Astrocyte of the cerebellum (primary cell): ENCODE measurements at regions not wholly inside any gene's neighbourhood (a gene's known extent, or its start where the extent isn't known, plus 50 kb on each side); places are given as distances from the start of the nearest gene placed in this dataset.
"Not testable (repeated sequence)": the region's sequence is repeated elsewhere in the genome, so short reads cannot be mapped to it uniquely, and the experiment has no call there.

Experiments used
- DNase-seq: peaks from one replicate; pipeline ENCODE4 v3.0.0-alpha.2; 2011; ENCODE audit warnings: low read depth
- H3K4me3 ChIP-seq: 2 replicates; pipeline ENCODE4 v1.5.1; 2011; ENCODE audit warnings: mild to moderate bottlenecking, low read depth, low read length, moderate library complexity
- CTCF ChIP-seq: IDR thresholded peaks from 2 replicates; pipeline ENCODE4 v1.5.1; 2012; ENCODE audit warnings: low read length, low read depth, moderate library complexity, mild to moderate bottlenecking; ENCODE audit errors: missing control alignments
- in situ Hi-C: cut with HindIII; loops from 2 replicates; pipeline ENCODE4 v1.10.0; 2017; ENCODE audit warnings: low sequenced_read_pairs

- no peak for TF ChIP-seq CTCF
- H3K4me3 ChIP-seq = no peak overlapping the region
- peak; percentile 92 for DNase-seq
- in situ Hi-C loops = no loop called here
These were observed 75.8 kb upstream of the ZNF469 start for GRCh38 chr16:88306860-88307545.

- no peak for TF ChIP-seq CTCF
- H3K4me3 ChIP-seq = no peak overlapping the region
- DNase-seq = no peak
- in situ Hi-C loops = no loop called here
These were observed 74.2 kb upstream of the ZNF469 start for GRCh38 chr16:88308441-88309173.

GRCh38 chr16:88309174-88309907, 73.4 kb upstream of the ZNF469 start:
- in situ Hi-C loops = no loop called here
- no peak for DNase-seq
- no peak for TF ChIP-seq CTCF
- H3K4me3 ChIP-seq = no peak overlapping the region

GRCh38 chr16:88309908-88310265, 72.9 kb upstream of the ZNF469 start:
- DNase-seq = no peak
- TF ChIP-seq CTCF = peak; percentile 21
- in situ Hi-C loops = no loop called here
- no peak overlapping the region for H3K4me3 ChIP-seq

GRCh38 chr16:88310796-88311605, 71.8 kb upstream of the ZNF469 start:
- in situ Hi-C loops = no loop called here

GRCh38 chr16:88311860-88312259, 70.9 kb upstream of the ZNF469 start:
- DNase-seq, in situ Hi-C loops, H3K4me3 ChIP-seq: not testable (repeated sequence)

More at GRCh38 chr16:88310796-88311605, 71.8 kb upstream of the ZNF469 start:
- DNase-seq = no peak
- H3K4me3 ChIP-seq = no peak overlapping the region
- no peak for TF ChIP-seq CTCF
